Fibroblast of mammary gland (primary cell): ENCODE measurements at regions not wholly inside any gene's neighbourhood (a gene's known extent, or its start where the extent isn't known, plus 50 kb on each side); places are given as distances from the start of the nearest gene placed in this dataset.

Source experiments
- DNase-seq: peaks from one replicate; pipeline ENCODE4 v3.0.0-alpha.2; 2010; ENCODE audit warnings: low read depth
- H3K4me3 ChIP-seq: 2 replicates; pipeline ENCODE4 v1.5.1; 2011; ENCODE audit warnings: low read depth, mild to moderate bottlenecking, low read length, moderate library complexity; ENCODE audit not compliant: control insufficient read depth
- CTCF ChIP-seq: conservative IDR thresholded peaks from 2 replicates; pipeline ENCODE4 v1.5.1; 2011; ENCODE audit warnings: low read depth, low read length, inconsistent platforms; ENCODE audit not compliant: control insufficient read depth, insufficient read depth

- no peak for TF ChIP-seq CTCF
- no peak overlapping the region for H3K4me3 ChIP-seq
- DNase-seq, result no peak
These were observed 535.9 kb downstream of the BRD1 start for GRCh38 chr22:49291781-49292180.

GRCh38 chr22:49291169-49291568 lies 536.5 kb downstream of the BRD1 start:
- no peak for DNase-seq
- no peak overlapping the region for H3K4me3 ChIP-seq
- no peak for TF ChIP-seq CTCF

- DNase-seq, result no peak
- no peak for TF ChIP-seq CTCF
- no peak overlapping the region for H3K4me3 ChIP-seq
These were observed 537.0 kb downstream of the BRD1 start for GRCh38 chr22:49290711-49291110.

- DNase-seq, result no peak
- no peak for TF ChIP-seq CTCF
- H3K4me3 ChIP-seq, result no peak overlapping the region
These were observed 537.6 kb downstream of the BRD1 start for GRCh38 chr22:49289822-49290679.

GRCh38 chr22:49286181-49286760 lies 541.4 kb downstream of the BRD1 start:
- H3K4me3 ChIP-seq, result no peak overlapping the region
- no peak for DNase-seq
- TF ChIP-seq CTCF, result no peak

- no peak for TF ChIP-seq CTCF
- H3K4me3 ChIP-seq, result no peak overlapping the region
- no peak for DNase-seq
These were observed 542.7 kb downstream of the BRD1 start for GRCh38 chr22:49284931-49285330.
